ENCODE measurements at regions not wholly inside any gene's neighbourhood (a gene's known extent, or its start where the extent isn't known, plus 50 kb on each side); places are given as distances from the start of the nearest gene placed in this dataset.
"Not testable (repeated sequence)": the region's sequence is repeated elsewhere in the genome, so short reads cannot be mapped to it uniquely, and the experiment has no call there.

GRCh38 chr10:30160271-30160982 is 101.0 kb upstream of the JCAD start:
- H3K4me1 ChIP-seq (ENCODE audit: control insufficient read depth, low read length): no peaks in the 10 kb centered on the region
- no peaks in the 10 kb centered on the region; the same call in 1 of the 2 replicates for H3K27me3 ChIP-seq (ENCODE audit: control insufficient read depth, low read length)
- no peaks in the 10 kb centered on the region for H3K79me2 ChIP-seq (ENCODE audit: control insufficient read depth, low read length)
- no peak for TF ChIP-seq EZH2phosphoT487 (IDR thresholded peaks at IDR 0.05; ENCODE audit: borderline replicate concordance, low read length)
- no peak for TF ChIP-seq CTCF (IDR thresholded peaks at IDR 0.05; ENCODE audit: low read depth, low read length, poor library complexity, severe bottlenecking)
- H3K9me3 ChIP-seq (ENCODE audit: control insufficient read depth, insufficient read depth, low read length): no peaks in the 10 kb centered on the region
- no peaks in the 10 kb centered on the region for H3K9me2 ChIP-seq (replicated peaks; ENCODE audit: control insufficient read depth, low read length)
- no peak overlapping the region for H3K4me2 ChIP-seq (ENCODE audit: low read length)
- no peaks in the 10 kb centered on the region for H3F3A ChIP-seq (ENCODE audit: control insufficient read depth, insufficient read depth)
- no peak overlapping the region for H3K27ac ChIP-seq (ENCODE audit: low read depth, low read length)
- no peaks in the 10 kb centered on the region for H3K36me3 ChIP-seq (ENCODE audit: control insufficient read depth, low read length)
- no peaks in the 10 kb centered on the region for H4K20me1 ChIP-seq (ENCODE audit: control insufficient read depth, insufficient read depth, low read depth, low read length)
- no peak overlapping the region for H3K4me3 ChIP-seq (ENCODE audit: low read length)

- H3F3A ChIP-seq (ENCODE audit: control insufficient read depth, insufficient read depth); H3K36me3 ChIP-seq (ENCODE audit: control insufficient read depth, low read length); H3K4me1 ChIP-seq (ENCODE audit: control insufficient read depth, low read length); H3K4me2 ChIP-seq (ENCODE audit: low read length); H3K27me3 ChIP-seq (ENCODE audit: control insufficient read depth, low read length); H3K9me2 ChIP-seq (replicated peaks; ENCODE audit: control insufficient read depth, low read length); H3K4me3 ChIP-seq (ENCODE audit: low read length); H3K9me3 ChIP-seq (ENCODE audit: control insufficient read depth, insufficient read depth, low read length); H4K20me1 ChIP-seq (ENCODE audit: control insufficient read depth, insufficient read depth, low read depth, low read length); H3K79me2 ChIP-seq (ENCODE audit: control insufficient read depth, low read length); H3K27ac ChIP-seq (ENCODE audit: low read depth, low read length): not testable (repeated sequence)
These were observed 100.2 kb upstream of the JCAD start for GRCh38 chr10:30159614-30160013.

GRCh38 chr10:30158325-30158960 is 99.1 kb upstream of the JCAD start:
- Histone ChIP-seq H3K4me1 (ENCODE audit: control insufficient read depth, low read length) (no peaks in the 10 kb centered on the region), H3K79me2 (ENCODE audit: control insufficient read depth, low read length) (no peaks in the 10 kb centered on the region), H4K20me1 (ENCODE audit: control insufficient read depth, insufficient read depth, low read depth, low read length) (no peaks in the 10 kb centered on the region), H3F3A (ENCODE audit: control insufficient read depth, insufficient read depth) (no peaks in the 10 kb centered on the region), H3K4me2 (ENCODE audit: low read length) (no peak overlapping the region), H3K4me3 (ENCODE audit: low read length) (no peak overlapping the region), H3K27ac (ENCODE audit: low read depth, low read length) (no peak overlapping the region), H3K9me3 (ENCODE audit: control insufficient read depth, insufficient read depth, low read length) (no peaks in the 10 kb centered on the region), H3K36me3 (ENCODE audit: control insufficient read depth, low read length) (no peaks in the 10 kb centered on the region), H3K9me2 (replicated peaks; ENCODE audit: control insufficient read depth, low read length) (no peaks in the 10 kb centered on the region), H3K27me3 (ENCODE audit: control insufficient read depth, low read length) (no peaks in the 10 kb centered on the region; the same call in 1 of the 2 replicates)
- no peak for TF ChIP-seq CTCF (IDR thresholded peaks at IDR 0.05; ENCODE audit: low read depth, low read length, poor library complexity, severe bottlenecking)

- H3K36me3 ChIP-seq (ENCODE audit: control insufficient read depth, low read length): no peaks in the 10 kb centered on the region
- no peak overlapping the region for H3K27ac ChIP-seq (ENCODE audit: low read depth, low read length)
- H3K9me2 ChIP-seq (replicated peaks; ENCODE audit: control insufficient read depth, low read length): no peaks in the 10 kb centered on the region
- H3F3A ChIP-seq (ENCODE audit: control insufficient read depth, insufficient read depth): no peaks in the 10 kb centered on the region
- no peaks in the 10 kb centered on the region for H3K4me1 ChIP-seq (ENCODE audit: control insufficient read depth, low read length)
- H3K79me2 ChIP-seq (ENCODE audit: control insufficient read depth, low read length): no peaks in the 10 kb centered on the region
- H3K4me3 ChIP-seq (ENCODE audit: low read length): no peak overlapping the region
- H4K20me1 ChIP-seq (ENCODE audit: control insufficient read depth, insufficient read depth, low read depth, low read length): no peaks in the 10 kb centered on the region
- TF ChIP-seq CTCF (IDR thresholded peaks at IDR 0.05; ENCODE audit: low read depth, low read length, poor library complexity, severe bottlenecking): no peak
- no peak for TF ChIP-seq EZH2phosphoT487 (IDR thresholded peaks at IDR 0.05; ENCODE audit: borderline replicate concordance, low read length)
- H3K27me3 ChIP-seq (ENCODE audit: control insufficient read depth, low read length): no peaks in the 10 kb centered on the region; the same call in 1 of the 2 replicates
- no peak overlapping the region for H3K4me2 ChIP-seq (ENCODE audit: low read length)
- H3K9me3 ChIP-seq (ENCODE audit: control insufficient read depth, insufficient read depth, low read length): no peaks in the 10 kb centered on the region
These were observed 96.0 kb upstream of the JCAD start for GRCh38 chr10:30155401-30155800.
